ENCODE measurements at regions not wholly inside any gene's neighbourhood (a gene's known extent, or its start where the extent isn't known, plus 50 kb on each side); places are given as distances from the start of the nearest gene placed in this dataset.

GRCh38 chr3:168461793-168462192 lies 366.1 kb upstream of the GOLIM4 start:
- TF ChIP-seq CTCF (IDR thresholded peaks at IDR 0.05; ENCODE audit: poor library complexity, severe bottlenecking) (no peak), EZH2 (IDR thresholded peaks at IDR 0.05; ENCODE audit: borderline replicate concordance, insufficient read depth, low read length, poor library complexity, severe bottlenecking) (no peak), POLR2AphosphoS5 (IDR thresholded peaks at IDR 0.05) (no peak)
